SH-SY5Y (cell line): ENCODE measurements at regions not wholly inside any gene's neighbourhood (a gene's known extent, or its start where the extent isn't known, plus 50 kb on each side); places are given as distances from the start of the nearest gene placed in this dataset.

Source experiments
- GATA2 ChIP-seq: IDR thresholded peaks from 2 replicates; pipeline ENCODE4 v1.6.1; 2011; ENCODE audit warnings: mild to moderate bottlenecking, low read depth, low read length
- GATA3 ChIP-seq: IDR thresholded peaks from 2 replicates; pipeline ENCODE4 v1.6.1; 2011; ENCODE audit warnings: low read depth, mild to moderate bottlenecking, low read length, moderate library complexity

DNA sequence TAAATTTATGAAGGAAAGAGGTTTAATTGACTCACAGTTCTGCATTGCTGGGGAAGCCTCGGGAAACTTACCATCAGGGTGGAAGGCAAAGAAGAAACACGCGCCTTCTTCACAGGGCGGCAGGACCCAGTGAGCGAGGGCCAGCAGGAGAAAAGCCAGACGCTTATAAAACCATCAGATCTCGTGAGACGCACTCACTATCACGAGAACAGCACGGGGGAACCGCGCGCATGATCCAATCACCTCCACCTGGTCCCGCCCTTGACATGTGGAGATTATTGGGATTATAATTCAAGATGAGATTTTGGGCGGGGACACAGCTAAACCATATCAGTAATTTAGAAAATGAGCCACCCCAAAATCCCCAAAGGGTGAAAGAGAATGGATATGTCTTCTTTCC is 187.1 kb downstream of the RAP2A start:
- no peak for TF ChIP-seq GATA2
- no peak for TF ChIP-seq GATA3
